A204.1 (cell line): ENCODE measurements at regions not wholly inside any gene's neighbourhood (a gene's known extent, or its start where the extent isn't known, plus 50 kb on each side); places are given as distances from the start of the nearest gene placed in this dataset.
"Not testable (repeated sequence)": the region's sequence is repeated elsewhere in the genome, so short reads cannot be mapped to it uniquely, and the experiment has no call there.

Experiments
- FAIRE-seq: peaks from 2 replicates; lab custom pipeline; 2012; peaks lifted over from hg19 to GRCh38; lab: Jason Lieb, UNC

DNA sequence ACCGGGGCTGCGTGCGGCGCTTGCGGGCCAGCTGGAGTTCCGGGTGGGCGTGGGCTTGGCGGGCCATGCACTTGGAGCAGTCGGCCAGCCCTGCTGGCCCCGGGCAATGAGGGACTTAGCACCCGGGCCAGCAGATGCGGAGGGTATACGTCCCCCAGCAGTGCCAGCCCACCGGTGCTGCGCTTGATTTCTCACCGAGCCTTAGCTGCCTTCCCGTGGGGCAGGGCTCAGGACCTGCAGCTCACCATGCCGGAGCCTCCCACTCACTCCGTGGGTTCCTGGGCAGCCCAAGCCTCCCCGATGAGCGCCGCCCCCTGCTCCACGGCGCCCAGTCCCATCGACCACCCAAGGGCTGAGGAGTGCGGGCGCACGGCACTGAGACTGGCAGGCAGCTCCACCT, 51.4 kb upstream of the INPP4B start:
- not testable (repeated sequence) for FAIRE-seq

DNA sequence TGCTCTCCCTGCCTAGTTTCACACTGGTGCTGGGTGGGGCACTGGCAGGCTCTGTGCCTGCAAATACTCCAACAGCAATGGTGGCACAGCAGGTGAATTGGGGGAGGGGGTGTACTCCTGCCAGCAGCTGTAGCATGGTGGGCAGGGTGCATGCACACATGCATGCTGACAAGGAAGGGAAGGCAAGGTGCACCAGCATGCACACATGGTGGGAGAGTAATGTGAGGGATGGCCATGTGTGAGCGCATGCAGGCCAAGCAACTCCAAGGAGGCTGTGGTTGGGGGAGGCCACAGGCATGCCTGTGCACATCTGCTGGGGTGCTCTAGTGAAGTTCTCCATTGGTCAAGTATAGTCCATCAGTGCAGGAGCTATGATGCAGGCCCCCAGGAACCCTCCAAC, 54.5 kb upstream of the INPP4B start:
- no peak for FAIRE-seq

DNA sequence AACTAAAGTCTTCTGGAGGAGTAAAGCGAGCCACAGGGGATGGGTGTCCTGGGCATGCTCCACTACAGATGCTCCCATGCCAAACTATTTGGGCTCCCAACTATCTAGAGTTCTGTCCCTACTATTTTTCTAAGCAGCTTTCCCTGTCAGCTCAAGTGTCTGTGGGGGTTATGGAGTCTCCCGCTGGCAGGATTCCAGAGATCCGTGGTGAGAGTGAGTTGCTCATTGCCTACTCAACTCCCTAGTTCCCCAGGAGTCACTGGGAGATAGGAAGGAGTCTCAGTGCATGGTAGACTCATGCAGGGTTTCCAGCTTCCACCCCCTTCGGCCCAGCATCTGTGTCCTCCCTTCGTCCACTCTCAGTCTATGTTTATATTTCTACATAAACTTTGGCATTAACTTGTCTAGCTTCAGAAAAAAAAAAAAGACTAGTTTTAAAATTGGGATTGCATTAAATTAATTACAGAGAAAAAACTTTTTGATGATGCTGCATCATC, 55.1 kb upstream of the INPP4B start:
- no peak for FAIRE-seq

DNA sequence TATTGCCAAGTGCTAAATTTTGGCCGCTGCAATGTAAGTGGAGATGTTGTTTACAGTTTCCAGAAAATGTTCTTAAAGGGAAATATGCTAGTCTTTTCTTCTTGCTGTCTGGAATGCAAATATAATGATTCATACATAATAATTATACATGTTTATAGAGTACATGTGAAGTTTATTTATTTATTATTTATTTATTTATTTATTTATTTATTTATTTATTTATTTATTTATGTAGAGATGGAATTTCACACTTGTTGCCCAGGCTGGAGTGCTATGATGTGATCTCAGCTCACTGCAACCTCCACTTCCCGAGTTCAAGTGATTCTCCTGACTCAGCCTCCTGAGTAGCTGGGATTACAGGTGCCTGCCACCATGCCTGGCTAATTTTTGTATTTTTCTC, 57.5 kb upstream of the INPP4B start:
- not testable (repeated sequence) for FAIRE-seq

DNA sequence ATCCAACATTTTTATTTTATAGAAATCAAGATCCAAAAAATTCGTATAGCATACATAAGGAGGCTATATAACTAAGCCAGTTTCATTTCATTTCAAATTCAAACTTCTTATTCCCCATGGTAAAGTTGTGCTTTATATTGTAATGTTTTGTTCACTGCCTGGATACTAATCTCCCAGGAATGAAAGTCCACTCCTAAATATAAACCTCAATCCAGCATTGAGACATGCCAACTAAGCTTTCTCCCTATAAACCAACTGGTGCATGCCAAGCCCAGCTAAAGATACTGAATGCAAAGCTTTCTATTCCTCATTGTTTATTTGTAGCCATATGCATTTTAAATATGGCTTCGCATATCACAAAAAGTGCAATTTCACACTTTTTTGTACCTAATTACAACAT, 63.8 kb upstream of the INPP4B start:
- FAIRE-seq, result no peak

DNA sequence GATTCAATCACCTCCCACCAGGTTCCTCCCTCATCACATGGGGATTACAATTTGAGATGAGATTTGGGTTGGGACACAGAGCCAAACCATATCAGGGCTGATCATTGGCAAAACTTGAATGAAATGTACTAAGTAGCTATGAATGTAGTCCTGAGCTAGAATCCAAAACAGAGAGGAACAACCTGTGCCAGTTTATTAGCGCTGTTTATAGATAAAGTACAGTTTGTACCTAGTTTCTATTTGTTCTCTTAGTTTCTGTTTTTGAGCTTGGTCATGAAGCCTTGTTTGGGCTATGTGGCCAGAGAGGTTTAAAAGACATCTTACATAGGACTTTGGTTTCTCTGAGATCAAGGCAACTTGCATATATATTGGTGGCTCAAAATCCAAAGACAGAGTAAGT, 66.9 kb upstream of the INPP4B start:
- no peak for FAIRE-seq

DNA sequence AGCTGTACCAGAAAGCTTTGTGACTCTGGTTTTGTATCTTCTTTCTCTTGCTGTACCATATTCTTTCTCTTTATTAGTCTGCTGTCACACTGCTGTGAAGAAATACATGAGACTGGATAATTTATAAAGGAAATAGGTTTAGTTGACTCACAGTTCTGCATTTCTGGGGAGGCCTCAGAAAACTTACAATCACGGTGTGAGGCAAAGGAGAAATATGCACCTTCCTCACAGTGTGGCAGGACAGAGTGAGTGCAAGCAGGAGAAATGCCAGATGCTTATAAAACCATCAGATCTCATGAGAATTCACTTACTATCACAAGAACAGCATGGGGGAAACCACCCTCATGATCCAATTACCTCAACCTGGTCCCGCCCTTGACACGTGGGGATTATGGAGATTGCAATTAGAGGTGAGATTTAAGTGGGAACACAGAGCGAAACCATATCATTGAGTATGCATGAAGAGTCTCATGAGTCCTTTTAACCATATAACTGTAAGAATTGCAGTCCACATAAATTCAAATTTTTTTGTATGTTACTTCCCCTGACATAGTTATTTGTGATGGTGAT, 67.4 kb upstream of the INPP4B start:
- FAIRE-seq, result no peak

DNA sequence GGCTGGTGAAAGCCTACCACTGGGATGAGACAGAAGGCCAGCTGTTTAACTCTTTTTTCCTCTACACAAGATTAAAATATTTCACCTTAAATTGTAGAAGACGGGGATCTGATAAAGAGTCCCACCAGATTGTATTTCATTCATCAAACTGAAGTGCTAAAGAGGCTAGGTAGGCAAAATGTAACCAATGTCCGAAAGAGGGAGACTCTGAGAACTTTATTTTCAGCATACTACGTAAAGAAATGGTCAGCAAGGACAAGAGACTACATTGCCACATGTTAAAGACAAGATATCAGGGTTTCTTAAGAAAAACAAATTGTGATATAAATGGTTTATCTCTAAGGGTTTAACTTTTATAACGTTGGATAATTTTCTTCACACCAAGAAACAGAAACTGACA, 71.6 kb upstream of the INPP4B start:
- peak; percentile 64 for FAIRE-seq

DNA sequence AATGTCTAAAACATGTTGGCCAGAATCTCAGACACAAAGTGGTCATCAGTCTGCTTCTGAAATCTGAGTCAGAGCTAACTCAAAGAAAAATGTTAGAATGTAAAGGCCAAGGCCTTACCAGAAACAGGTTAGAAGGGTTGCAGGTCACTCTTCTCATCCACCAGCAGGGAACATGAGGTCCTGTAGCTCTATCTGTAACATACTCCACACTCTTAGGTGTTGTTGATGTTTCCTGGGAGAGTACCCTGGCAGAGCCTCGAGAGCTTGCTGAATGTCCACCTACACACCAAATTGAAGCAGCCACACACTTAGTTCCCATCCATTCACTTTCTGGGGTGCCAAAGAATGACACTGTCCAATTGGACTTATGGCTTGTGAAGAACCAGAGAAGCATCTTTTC, 76.6 kb upstream of the INPP4B start:
- FAIRE-seq, result no peak

DNA sequence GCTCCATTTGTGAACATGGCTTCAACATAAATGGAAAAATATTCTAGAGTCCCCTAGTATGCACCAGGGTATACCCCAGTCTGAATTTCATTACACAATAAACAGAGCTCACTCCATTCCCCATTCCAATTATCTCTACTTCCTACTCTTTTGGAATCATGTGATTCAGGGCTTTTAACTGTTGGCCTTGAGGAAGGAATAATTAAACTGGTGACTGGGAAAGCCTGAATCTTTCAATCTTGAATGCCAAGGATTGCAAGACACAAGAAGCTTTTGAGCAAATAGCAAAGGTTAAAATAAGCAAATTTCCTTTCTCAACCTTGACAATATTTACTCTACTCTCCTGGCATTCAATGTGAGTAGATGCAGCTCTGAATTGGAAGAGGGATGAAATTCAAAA, 77.5 kb upstream of the INPP4B start:
- FAIRE-seq, result no peak

DNA sequence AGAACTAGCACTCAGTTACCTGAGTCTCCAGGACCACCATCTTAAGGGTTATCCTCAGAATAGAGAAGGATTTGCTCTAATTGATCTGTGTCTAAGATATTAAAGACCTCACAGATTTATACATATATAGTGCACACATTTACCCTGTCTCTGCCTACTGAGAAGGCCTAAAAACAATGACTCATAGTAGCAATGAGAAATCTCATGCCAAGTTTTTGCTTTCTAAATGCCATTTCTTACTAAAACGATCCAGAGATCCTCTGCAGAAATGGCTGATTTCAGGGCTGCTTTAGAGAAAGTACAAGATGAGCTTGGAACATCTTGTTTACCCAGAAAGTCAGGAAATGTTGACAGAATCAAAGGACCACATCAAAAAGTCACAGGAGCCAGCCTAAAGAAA, 79.1 kb upstream of the INPP4B start:
- no peak for FAIRE-seq

DNA sequence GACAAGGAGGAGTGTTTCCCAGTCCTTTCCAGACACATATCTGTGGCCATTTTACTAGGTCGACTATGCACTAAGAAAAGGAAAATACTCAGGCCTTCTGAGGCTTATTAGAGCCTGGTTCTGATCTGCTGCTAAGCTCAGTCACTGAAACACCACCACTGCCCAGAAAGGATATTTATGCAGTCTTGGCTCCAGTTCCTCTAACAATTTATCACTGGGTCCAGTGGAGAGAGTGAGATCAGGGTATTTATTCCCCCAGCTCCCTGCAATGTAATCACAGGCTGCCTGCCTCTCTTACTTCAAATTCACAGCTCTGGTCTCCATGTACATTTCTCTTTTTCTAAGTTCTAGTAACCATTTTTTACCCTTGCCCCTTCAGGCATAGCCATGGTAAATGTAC, 81.6 kb upstream of the INPP4B start:
- FAIRE-seq, result no peak

DNA sequence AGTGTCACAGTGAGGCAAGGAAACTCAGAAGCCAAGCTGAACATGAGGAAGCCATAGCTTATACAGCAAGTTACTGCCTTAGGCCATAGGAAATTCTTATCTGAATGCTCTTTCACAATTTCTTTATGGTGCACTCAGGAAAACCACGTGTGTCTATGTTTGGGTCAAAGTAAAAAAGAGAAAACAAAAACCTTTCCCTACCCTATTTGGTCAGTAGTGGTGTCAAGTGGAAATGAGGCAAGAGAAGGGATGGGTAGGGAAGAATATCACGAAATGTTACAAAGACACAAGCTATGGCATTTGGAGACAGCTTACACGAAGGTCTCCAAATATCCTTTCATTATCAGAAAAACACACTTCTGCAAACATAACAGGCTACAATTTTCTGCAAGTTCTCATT, 83.4 kb upstream of the INPP4B start:
- FAIRE-seq, result no peak

DNA sequence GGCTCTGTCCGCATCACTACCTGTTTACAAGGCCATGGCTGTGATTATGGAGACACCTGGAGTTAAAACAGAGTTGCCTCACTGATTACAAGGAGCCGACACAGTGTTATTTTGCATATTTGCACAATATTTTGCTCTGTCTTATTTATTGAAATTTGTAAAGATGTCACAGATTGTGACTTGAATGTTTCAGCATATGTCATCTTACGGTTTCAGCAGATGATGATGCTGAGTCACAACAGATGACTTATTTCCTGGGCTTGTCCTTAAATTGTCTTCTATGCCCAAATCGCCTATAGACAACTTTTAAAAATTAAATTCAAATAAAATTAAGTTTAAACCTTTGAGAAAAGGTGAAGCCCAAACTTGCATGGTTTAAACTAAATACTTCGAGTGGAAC, 87.1 kb upstream of the INPP4B start:
- FAIRE-seq, result no peak

DNA sequence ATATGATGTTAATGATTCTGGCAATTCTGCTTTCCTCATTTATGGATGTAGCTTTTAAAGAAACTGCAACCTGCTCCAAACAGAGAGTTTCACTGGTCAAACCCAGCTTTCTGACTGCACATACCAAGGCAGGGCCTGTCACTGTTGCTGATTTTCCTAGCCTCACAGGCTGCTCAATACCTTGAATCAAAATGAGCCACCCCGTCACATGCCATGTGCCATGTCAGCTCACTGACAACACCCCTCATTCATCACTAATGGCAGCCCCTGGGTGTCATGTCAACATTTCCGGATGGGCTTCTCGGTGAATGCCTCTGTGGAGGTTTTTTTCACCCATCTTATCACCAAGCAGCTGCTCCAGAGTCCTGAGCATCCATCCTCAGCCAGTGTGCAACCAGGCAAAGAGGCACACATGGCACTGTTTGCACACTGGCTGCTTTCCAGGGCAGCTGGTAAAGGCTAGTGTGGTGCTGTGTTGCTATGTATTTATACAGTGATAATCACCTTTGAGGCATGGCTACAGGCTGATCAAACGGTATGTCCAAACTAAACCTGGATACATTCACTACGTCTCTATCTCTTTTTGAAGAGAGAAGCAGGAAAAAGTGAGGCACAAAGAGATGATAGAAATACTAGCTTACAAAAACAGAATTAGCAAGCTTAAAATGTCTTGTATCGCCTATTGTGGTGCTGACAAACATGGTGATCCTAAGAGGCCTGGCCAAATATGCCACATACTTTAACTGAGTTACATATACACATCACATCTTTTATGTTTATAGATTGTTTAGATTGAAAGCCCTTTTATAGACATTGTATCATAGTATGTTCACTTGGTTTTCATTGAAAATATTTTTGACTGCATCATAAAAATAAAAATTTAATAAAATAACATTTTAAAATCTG, 94.6 kb upstream of the INPP4B start:
- no peak for FAIRE-seq

DNA sequence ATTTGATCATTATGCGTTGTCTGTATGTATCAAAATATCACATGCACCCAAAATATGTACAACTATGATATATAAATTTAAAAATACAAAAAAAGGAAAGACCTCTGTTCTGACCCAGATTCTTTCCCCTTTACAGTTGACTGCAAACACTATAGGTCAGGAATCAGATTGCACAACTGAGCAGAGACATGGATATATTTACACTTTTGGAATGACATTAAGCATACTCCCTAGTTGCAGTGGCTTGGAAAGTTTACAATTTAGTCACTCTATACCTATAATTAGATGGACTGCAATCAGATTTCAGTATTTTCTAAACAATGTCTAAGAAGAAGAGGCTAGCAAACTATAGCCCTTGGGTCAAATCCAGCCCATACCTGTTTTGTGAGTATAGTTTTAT, 98.5 kb upstream of the INPP4B start:
- FAIRE-seq, result no peak

DNA sequence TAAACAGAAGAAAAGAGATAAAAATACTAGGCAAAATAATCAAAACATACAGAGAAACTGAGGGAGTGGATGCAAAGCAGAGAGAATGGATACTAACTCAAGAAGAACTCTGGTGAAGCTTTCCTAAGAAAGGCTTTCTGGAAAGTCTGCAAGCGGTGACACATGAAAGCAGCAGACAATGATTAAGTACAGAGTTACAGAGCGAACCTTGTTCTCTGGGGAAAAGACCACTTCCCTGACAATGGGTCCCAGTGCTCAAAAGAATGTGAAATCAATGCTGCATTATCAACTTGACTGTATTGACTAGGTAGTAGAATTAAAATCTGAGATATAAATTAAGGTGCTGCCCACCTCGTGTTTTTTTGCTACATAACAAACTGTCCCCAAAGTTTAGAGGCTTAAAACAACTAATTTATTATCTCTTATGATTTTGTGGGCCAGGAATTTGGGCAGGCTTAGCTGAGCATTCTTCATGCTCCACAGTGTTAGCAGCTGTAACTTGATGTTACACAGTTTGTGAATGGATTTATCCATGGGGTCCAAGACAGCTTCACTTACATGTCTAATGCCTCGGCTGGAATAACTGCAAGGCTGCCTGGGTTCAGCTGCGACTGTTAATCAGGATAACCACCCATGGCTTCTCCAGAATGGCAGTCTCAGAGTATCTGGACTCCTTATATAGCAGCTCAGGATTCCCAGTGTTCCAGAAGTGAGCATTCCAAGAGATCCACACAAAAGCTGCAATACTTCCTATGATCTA, 106.9 kb upstream of the INPP4B start:
- FAIRE-seq, result no peak

DNA sequence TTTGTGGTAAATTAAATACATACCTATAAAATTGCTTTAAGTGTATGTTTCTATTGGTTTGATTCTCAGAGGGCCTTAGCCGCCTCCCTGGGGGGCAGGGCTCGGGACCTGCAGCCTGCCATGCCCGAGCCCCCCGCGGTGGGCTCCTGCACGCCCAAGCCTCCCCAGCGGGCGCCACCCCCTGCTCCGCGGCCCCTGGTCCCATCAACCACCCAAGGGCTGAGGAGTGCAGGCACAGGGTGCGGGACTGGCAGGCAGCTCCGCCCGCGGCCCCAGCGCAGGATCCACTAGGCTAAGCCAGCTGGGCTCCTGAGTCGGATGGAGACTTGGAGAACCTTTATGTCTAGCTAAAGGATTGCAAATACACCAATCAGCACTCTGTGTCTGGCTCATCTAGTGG, 108.3 kb upstream of the INPP4B start:
- FAIRE-seq, result no peak

DNA sequence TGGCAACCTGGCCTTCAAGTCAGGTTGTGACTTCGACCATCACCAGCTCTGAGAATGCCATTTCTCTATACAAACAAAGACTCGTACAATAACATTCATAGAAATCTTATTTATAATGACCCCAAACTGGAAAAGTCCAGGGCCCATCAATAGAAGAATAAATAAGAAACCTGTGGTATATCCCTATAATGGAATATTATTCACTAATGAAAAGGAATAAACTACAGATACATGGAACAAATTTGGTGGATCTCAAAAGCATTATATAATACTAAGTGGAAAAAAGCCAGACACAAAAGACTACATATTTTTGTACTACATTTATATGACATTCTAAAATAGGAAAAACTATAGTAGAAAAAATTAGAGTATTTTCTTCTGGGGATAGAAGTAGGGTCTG, 109.4 kb upstream of the INPP4B start:
- no peak for FAIRE-seq

DNA sequence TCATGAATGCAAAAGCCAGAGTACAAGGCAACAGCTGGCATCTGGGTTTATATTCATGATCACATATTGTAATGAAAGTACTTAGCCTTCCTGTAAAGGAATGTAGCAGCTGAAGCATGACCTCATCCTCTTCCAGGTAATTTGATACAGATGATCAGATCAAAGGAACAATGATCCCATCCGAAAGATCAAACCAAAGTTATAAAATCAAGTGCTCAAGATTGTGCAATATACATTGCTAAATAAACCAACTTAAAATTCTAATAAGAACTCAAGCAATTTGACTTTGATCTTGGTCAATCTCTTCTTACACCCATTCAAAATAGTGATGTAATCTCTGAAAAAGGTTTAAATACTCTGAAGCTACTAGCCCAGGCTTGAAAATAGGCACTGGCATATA, 113.1 kb upstream of the INPP4B start:
- no peak for FAIRE-seq

DNA sequence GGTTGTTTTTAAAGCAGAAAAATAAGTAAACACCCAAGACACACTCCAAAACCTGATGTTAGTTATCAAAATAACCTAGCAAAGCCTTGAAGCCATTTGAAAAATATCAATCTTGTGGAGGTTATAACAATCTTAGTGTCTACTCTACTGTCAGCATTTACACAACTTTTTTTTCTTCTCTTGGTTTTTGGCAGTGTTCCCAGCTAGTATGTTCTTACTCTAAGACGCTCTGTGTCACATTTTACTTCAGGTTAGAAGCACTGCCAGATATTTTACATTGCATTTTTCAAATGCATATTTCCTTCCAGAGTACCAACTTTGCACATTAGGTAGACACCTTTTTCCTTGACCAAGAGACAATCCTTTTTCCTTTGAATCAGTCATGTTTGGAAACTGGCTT, 114.0 kb upstream of the INPP4B start:
- no peak for FAIRE-seq

DNA sequence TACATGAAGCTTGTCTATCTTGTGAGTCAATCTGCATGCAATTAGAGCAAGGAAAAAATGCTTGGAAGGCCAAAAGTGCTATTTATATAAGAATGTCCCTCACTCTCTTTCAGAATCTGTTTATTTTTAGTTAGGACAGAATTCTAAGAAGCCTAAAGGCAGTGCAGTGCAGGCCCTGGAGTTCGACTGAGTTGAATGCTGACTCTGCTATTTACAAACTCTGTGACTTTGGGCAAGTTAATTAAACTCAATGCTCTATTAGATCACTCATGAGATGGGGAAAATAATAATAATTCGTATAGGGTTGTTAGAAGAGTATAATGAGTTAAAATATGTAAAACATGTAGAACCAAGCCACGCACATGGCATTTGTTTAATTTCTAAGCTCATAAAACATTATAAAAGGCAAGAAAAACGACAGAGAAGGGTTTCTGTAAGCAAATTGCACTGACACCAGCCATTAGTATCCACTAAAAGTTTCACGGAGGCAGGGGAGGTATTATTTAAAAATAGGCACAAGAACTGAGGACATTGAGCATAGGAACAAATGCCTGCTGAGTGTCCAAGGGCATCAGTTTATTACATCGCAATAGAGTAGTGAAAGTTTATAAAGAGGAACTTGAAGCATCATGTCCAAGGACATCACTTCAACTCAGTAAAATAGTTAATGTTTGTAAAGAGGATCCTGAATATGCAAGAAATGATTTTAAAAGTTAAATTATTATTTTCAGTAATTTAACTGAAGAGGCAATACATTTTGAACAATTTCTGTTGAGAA, 115.0 kb upstream of the INPP4B start:
- no peak for FAIRE-seq
